ENCODE measurements at regions not wholly inside any gene's neighbourhood (a gene's known extent, or its start where the extent isn't known, plus 50 kb on each side); places are given as distances from the start of the nearest gene placed in this dataset.

- TF ChIP-seq POLR2A (IDR thresholded peaks at IDR 0.05) = no peak
- TF ChIP-seq CTCF (IDR thresholded peaks at IDR 0.05) = no peak
These were observed 377.8 kb upstream of the HS6ST1 start for GRCh38 chr2:128696421-128696820.

All from lower leg skin (tissue), 3 donors.